Left kidney (tissue), 1 donor: ENCODE measurements at regions not wholly inside any gene's neighbourhood (a gene's known extent, or its start where the extent isn't known, plus 50 kb on each side); places are given as distances from the start of the nearest gene placed in this dataset.
"Not testable (repeated sequence)": the region's sequence is repeated elsewhere in the genome, so short reads cannot be mapped to it uniquely, and the experiment has no call there.

ENCODE experiments used
- DNase-seq: peaks from one replicate; pipeline ENCODE4 v3.0.0-alpha.2; 2013

GRCh38 chr22:27253108-27253902 lies 548.3 kb downstream of the MN1 start:
- no peak for DNase-seq

GRCh38 chr22:27254063-27254462 lies 547.5 kb downstream of the MN1 start:
- not testable (repeated sequence) for DNase-seq

GRCh38 chr22:27255580-27255979 lies 546.0 kb downstream of the MN1 start:
- DNase-seq: no peak

- no peak for DNase-seq
Measured at GRCh38 chr22:27257987-27258386, 543.6 kb downstream of the MN1 start.

DNA sequence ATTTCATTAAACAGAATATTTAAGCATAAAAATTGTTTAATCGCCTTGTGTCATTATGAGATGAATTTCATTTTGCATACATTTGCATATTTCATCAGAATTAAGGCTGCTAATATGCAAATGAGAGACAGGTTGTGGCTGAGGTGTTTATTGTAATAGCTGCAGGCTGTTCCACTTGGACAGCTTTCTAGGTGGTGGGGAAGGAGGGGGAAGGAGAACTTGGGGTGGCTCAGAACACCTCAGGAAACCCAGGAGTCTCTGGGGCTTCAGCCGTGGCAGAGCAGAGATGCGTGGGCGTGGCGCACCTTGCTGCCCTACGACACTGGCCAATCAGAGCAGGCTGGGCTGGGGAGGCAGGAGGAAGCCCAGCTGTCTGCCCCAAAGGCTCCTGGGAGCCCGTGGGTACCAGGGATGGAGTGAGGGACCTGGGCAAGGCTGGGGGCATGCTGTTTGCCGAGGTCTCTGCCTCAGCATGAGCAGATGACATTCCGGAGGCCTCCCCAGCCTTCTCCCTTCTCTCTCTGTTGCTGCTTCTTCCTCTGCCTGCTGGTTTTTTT lies 542.9 kb downstream of the MN1 start:
- DNase-seq: no peak

GRCh38 chr22:27259433-27259832 lies 542.1 kb downstream of the MN1 start:
- DNase-seq: no peak

GRCh38 chr22:27260087-27260698 lies 541.4 kb downstream of the MN1 start:
- no peak for DNase-seq

- peak; percentile 40 for DNase-seq
Measured at GRCh38 chr22:27262361-27262760, 539.2 kb downstream of the MN1 start.

- no peak for DNase-seq
Measured at GRCh38 chr22:27264184-27264583, 537.4 kb downstream of the MN1 start.

- DNase-seq: no peak
Measured at GRCh38 chr22:27267145-27267544, 534.4 kb downstream of the MN1 start.

GRCh38 chr22:27269751-27270543 lies 531.6 kb downstream of the MN1 start:
- DNase-seq: no peak

DNA sequence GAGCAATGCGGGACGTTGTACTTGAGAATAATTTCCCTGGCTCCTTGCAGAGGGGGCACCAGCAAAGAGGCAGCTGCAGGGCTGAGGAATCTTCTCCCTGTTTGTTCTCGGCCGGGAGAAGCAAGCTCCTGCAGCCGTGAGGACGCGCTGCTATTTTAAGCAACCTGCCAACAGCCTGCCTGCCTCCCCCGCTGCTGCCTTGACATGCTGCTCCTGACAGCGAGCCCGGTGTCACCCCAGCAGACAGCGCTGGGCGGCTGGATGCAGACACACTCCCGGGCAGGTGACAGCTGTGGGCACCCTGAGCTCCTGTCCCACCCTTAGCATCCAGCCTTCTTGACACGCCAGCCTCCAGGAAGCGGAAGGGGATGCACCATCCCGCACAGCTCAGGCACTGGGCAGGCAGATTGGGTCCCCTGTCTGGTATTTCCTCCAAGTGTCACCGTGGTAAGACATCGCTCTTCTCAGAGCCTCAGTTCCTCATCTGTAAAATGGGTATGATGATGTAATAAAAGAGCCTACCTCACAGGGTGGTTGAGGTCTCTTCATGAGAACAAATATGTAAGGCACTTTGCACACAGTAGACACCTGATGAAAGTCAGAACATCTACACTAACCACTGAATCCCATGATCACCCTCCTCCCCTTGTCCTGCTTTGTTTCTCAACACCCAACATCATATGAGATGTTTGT lies 530.6 kb downstream of the MN1 start:
- no peak for DNase-seq

DNA sequence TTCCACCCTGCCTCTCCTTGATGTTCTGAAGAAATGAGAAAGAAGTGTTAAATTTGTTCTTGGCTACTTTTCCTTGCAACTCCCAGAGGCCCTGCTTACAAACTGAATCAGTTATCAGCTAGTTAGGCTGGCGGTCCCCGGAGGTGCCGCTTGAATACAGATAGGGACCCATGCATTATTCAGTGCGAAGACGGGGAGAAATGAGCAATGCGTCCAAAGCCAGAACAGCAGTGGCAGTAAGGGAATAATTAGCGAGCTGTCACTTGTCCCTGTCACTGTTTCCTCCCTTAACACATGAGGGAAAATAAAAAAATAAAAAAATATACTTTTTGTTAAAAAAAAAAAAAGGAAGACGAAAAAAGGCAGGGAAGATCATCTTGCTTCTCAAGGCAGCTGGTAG lies 528.1 kb downstream of the MN1 start:
- DNase-seq: no peak

- DNase-seq: no peak
Measured at GRCh38 chr22:27273853-27274252, 527.7 kb downstream of the MN1 start.

DNA sequence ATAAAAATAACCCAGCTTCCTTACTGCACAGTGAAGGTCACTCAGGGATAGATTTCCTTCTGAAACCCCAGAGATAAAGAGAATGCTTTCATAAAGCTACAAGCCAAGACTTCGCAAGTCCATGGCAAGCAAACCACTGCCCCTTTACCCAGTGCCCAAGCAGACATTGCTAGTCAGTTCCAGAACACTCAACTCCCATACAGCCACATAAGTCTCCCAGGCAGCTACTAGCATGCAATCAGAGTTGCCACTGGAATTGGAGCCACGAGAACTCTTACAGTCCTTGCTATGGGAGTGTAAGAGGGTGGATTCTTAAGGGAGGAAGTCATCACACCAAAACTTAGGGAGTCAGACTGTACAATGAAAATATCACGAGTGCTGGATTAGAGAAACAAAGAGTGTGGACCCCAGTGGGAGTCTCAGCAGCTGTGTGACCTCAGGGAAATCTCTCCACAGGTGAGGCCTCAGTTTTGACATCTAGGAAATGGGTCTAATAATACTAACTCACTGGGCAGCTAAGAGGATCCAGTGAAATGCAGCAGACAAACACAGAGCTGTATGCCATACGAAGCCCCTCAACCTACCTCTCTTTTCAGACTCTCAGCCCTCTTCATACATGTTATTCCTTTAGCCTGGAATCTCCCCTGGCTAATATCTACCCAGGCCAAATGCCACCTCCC lies 526.6 kb downstream of the MN1 start:
- no peak for DNase-seq

DNA sequence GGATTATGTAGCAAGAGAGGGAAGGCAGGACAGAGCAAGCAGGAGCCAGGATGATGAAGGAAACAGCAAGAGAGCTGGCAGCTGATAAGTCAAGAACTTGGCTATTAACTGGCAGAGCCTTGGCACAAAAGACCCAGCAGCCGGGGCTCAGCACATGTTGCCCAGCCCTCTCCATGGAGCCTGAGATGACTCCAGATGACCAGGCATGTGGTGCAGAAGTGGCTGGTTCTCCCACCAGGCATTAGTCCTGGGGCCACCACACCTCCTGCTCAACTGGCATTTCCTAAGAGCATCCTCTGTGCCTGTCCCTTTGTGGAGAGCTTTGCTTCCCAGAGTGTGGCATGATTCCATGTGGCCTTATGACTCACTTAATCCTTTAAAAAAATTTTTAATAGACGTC lies 522.6 kb downstream of the MN1 start:
- DNase-seq: no peak

GRCh38 chr22:27283240-27283639 lies 518.3 kb downstream of the MN1 start:
- DNase-seq: no peak

GRCh38 chr22:27283714-27284113 lies 517.8 kb downstream of the MN1 start:
- DNase-seq: no peak

GRCh38 chr22:27284324-27284723 lies 517.2 kb downstream of the MN1 start:
- DNase-seq: no peak

DNA sequence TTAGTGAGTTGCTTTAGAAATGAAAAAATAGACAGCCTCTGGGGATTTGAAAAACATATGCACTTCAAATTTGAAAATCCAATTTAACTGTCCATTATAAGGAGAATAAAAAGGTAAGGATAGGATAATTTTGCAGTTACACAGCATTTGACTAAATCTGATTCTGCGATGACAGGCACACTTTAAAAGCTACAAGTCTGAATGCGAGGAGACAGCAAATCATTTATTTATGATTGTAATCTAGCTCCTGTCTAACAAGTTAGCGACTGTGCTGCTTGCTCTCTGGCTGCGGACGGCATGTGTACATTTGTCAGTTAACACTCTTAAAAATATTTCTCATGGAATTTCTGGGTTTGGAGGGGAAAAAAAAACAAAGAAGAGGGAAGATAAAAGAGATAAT lies 514.8 kb downstream of the MN1 start:
- no peak for DNase-seq

DNA sequence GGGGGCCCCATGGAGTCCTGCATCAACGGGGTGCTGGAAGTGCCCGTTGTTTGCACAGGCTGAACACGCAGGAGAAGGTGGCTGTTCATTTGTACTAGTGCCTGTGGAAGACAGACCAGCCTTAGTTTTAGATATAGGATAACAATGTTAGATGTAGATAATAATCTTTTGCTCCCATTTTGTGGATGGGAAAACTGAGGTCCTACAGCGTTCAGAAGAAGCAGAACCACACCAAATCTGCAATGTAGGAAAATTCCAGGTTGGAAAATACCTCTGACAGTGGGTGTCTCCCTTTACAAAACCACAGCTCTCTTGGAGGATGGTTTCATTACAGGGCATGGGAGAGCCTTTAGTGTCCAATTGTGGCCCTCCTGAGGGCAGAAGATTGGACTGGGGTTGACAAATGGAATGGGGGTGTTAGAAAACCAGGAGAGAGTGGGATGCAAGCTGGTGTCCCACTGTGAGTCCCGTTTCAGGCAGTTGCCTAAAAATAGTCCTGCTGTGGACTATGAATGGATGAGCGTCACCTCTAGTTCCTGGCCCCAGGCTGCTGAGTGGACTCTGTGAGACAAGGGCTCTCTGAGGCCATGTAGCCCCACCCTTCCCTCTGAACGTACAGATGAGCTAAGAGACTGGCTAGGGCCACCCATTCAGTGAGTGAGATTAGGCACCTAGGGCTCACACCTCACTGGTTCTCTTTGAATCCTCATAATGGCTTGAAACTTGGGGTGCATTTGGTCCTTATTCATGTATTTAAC lies 508.8 kb downstream of the MN1 start:
- DNase-seq: no peak
